HepG2 (cell line): ENCODE measurements at regions not wholly inside any gene's neighbourhood (a gene's known extent, or its start where the extent isn't known, plus 50 kb on each side); places are given as distances from the start of the nearest gene placed in this dataset.

Experiments used
- ATAC-seq: fragments of 200-7000 bp; cut with Tn5 transposase; 3 replicates; pipeline ENCODE4 v1.9.1; 2020; ENCODE audit warnings: mild to moderate bottlenecking, moderate library complexity
- BruUV-seq: library from RNA; stranded (reverse); fragments of 400-500 nt; replicated peaks from 2 replicates; lab custom pipeline; 2021; lab: Mats Ljungman, UMichigan
- CTCF ChIA-PET: fragments of 300-600 bp; formaldehyde crosslinking; extraction: SDS; loops from one replicate; lab custom pipeline; 2021; ENCODE audit warnings: low total read pairs, inconsistent platforms, low intra/inter-chr PET ratio; lab: Yijun Ruan, JAX
- POLR2A ChIA-PET: fragments of 350-600 bp; sonication (Branson Sonifier 250); formaldehyde crosslinking; loops from one replicate; lab custom pipeline; 2020; ENCODE audit warnings: antibody characterized with exemption, inconsistent platforms; lab: Yijun Ruan, JAX
- DNase-seq: peaks from one replicate; pipeline ENCODE4 v3.0.0-alpha.2; 2015; ENCODE audit warnings: low spot score
- FAIRE-seq: peaks from 3 replicates; lab custom pipeline; 2011; peaks lifted over from hg19 to GRCh38; lab: Jason Lieb, UNC
- H2AFZ ChIP-seq: one replicate; pipeline ENCODE4 v1.6.1; 2011; ENCODE audit warnings: low read length, inconsistent platforms
- H3K27ac ChIP-seq: fragments of 300-600 bp; 3 replicates; pipeline ENCODE4 v1.8.0; 2011; ENCODE audit warnings: mixed run types, mild to moderate bottlenecking, mixed read lengths, low read length, inconsistent platforms; ENCODE audit not compliant: insufficient read depth; ENCODE audit errors: extremely low read length
- H3K27me3 ChIP-seq, 2 experiments: fragments of 200-600 bp in 1 of 2; 2 replicates in 1 of 2; 3 replicates in 1 of 2; pipeline versions ENCODE4 v1.6.0 to v1.8.0; 2011; ENCODE audit warnings: low read length in 2 of 2, mild to moderate bottlenecking in 2 of 2, moderate library complexity in 2 of 2, inconsistent platforms in 1 of 2; ENCODE audit not compliant: insufficient read depth in 2 of 2, control insufficient read depth in 1 of 2
- H3K36me3 ChIP-seq, 2 experiments: fragments of 200-600 bp in 1 of 2; replicated peaks in 1 of 2; 2 replicates in 1 of 2; 3 replicates in 1 of 2; pipeline versions ENCODE4 v1.5.1 to v1.8.0; 2011; ENCODE audit warnings: low read length in 2 of 2, inconsistent platforms in 1 of 2; ENCODE audit not compliant: insufficient read depth in 2 of 2, control insufficient read depth in 1 of 2
- H3K4me1 ChIP-seq: 2 replicates; pipeline ENCODE4 v1.5.1; 2012; ENCODE audit warnings: low read length, inconsistent platforms; ENCODE audit not compliant: insufficient read depth
- H3K4me2 ChIP-seq: 2 replicates; pipeline ENCODE4 v1.6.0; 2011; ENCODE audit warnings: low read depth, low read length, inconsistent platforms
- H3K4me3 ChIP-seq, 3 experiments: fragments of 200-600 bp in 1 of 3; sonication (generic), shearing (Covaris generic) in 1 of 3; replicated peaks in 1 of 3; 2 replicates each; pipeline ENCODE4 v1.5.1; 2011 to 2016; ENCODE audit warnings: low read length in 3 of 3, inconsistent platforms in 2 of 3, low read depth in 2 of 3, mild to moderate bottlenecking in 2 of 3, control low read depth in 1 of 3, mixed read lengths in 1 of 3; ENCODE audit not compliant: insufficient read depth in 1 of 3
- H3K79me2 ChIP-seq: one replicate; pipeline ENCODE4 v1.6.1; 2011; ENCODE audit warnings: low read length, inconsistent platforms; ENCODE audit not compliant: insufficient read depth
- H3K9ac ChIP-seq: 2 replicates; pipeline ENCODE4 v1.6.0; 2011; ENCODE audit warnings: mild to moderate bottlenecking, low read depth, low read length, inconsistent platforms; ENCODE audit not compliant: insufficient read depth
- H3K9me3 ChIP-seq: 2 replicates; pipeline ENCODE4 v1.5.1; 2012; ENCODE audit warnings: mild to moderate bottlenecking, low read length
- H4K20me1 ChIP-seq: 2 replicates; pipeline ENCODE4 v1.6.0; 2011; ENCODE audit warnings: inconsistent platforms, mild to moderate bottlenecking, low read length, moderate library complexity; ENCODE audit not compliant: insufficient read depth
- ELK4 ChIP-seq: sonication (generic); formaldehyde crosslinking; IDR thresholded peaks from 2 replicates; pipeline ENCODE4 v1.9.0; 2021; ENCODE audit warnings: missing genetic modification reagents, borderline replicate concordance
- EP300 ChIP-seq, 3 experiments: sonication (generic) in 1 of 3; formaldehyde crosslinking in 1 of 3; IDR thresholded peaks; 2 replicates each; pipeline versions ENCODE4 v1.5.1 to v1.6.1; 2011 to 2020; ENCODE audit warnings: low read depth in 2 of 3, low read length in 2 of 3, borderline replicate concordance in 1 of 3, improper control_type of control experiment in 1 of 3, mild to moderate bottlenecking in 1 of 3, missing genetic modification reagents in 1 of 3, moderate library complexity in 1 of 3
- GATAD1 ChIP-seq: IDR thresholded peaks from 2 replicates; pipeline ENCODE4 v1.6.1; 2016; ENCODE audit warnings: missing genetic modification reagents, missing compliant biosample characterization
- HDAC6 ChIP-seq: fragments of 200-600 bp; sonication (generic); IDR thresholded peaks from 2 replicates; pipeline ENCODE4 v1.7.0; 2017; ENCODE audit warnings: mild to moderate bottlenecking, antibody characterized with exemption, low read length, low read depth
- IRX3 ChIP-seq: sonication (generic); formaldehyde crosslinking; IDR thresholded peaks from 2 replicates; pipeline ENCODE4 v1.8.1; 2023; ENCODE audit warnings: mild to moderate bottlenecking, low read depth, missing genetic modification reagents, borderline replicate concordance
- MBD4 ChIP-seq: IDR thresholded peaks from 2 replicates; pipeline ENCODE4 v1.6.1; 2012; ENCODE audit warnings: low read length, inconsistent platforms, borderline replicate concordance
- REXO4 ChIP-seq: sonication (generic); formaldehyde crosslinking; IDR thresholded peaks from 2 replicates; pipeline ENCODE4 v1.8.0; 2022; ENCODE audit warnings: missing genetic modification reagents, mild to moderate bottlenecking, borderline replicate concordance
- TBX3 ChIP-seq: fragments of 450-650 bp; IDR thresholded peaks from 2 replicates; pipeline ENCODE4 v1.6.1; 2017; ENCODE audit warnings: antibody characterized with exemption, mild to moderate bottlenecking, inconsistent platforms, borderline replicate concordance
- ZNF17 ChIP-seq: sonication (generic); formaldehyde crosslinking; IDR thresholded peaks from 2 replicates; pipeline ENCODE4 v1.5.0; 2020; ENCODE audit warnings: mild to moderate bottlenecking, missing genetic modification reagents
- ZNF232 ChIP-seq: sonication (generic); formaldehyde crosslinking; IDR thresholded peaks from 2 replicates; pipeline ENCODE4 v1.4.0; 2020; ENCODE audit warnings: missing genetic modification reagents, borderline replicate concordance
- ZNF260 ChIP-seq: sonication (generic); formaldehyde crosslinking; IDR thresholded peaks from 2 replicates; pipeline ENCODE4 v1.4.0; 2020; ENCODE audit warnings: missing genetic modification reagents, low read depth, mild to moderate bottlenecking, borderline replicate concordance
- ZNF33A ChIP-seq: sonication (generic); formaldehyde crosslinking; IDR thresholded peaks from 2 replicates; pipeline ENCODE4 v1.5.1; 2020; ENCODE audit warnings: missing genetic modification reagents, mild to moderate bottlenecking, moderate library complexity, borderline replicate concordance
- ZNF577 ChIP-seq: sonication (generic); formaldehyde crosslinking; IDR thresholded peaks from 2 replicates; pipeline ENCODE4 v1.4.0; 2020; ENCODE audit warnings: mild to moderate bottlenecking, low read depth, missing genetic modification reagents, borderline replicate concordance
- ZNF780A ChIP-seq: sonication (generic); formaldehyde crosslinking; IDR thresholded peaks from 2 replicates; pipeline ENCODE4 v1.8.0; 2022; ENCODE audit warnings: mild to moderate bottlenecking, missing genetic modification reagents, moderate library complexity
- ZNF891 ChIP-seq: sonication (generic); formaldehyde crosslinking; IDR thresholded peaks from 2 replicates; pipeline ENCODE4 v1.5.0; 2020; ENCODE audit warnings: mild to moderate bottlenecking, missing genetic modification reagents
- WGBS: methylation state at CpG from one replicate; pipeline ENCODE4 v1.1.6; 2017; ENCODE audit warnings: low lambda C conversion rate; 5-methylcytosine and 5-hydroxymethylcytosine counted together
- in situ Hi-C: cut with HindIII; loops from 2 replicates; pipeline ENCODE4 v1.10.0; 2017; ENCODE audit warnings: low pct_unique_long_range_greater_than_20kb; ENCODE audit not compliant: extremely low pct_ligation_motif_present
- intact Hi-C: fragments of 100-400 bp; cut with micrococcal nuclease; formaldehyde crosslinking; loops from one replicate; pipeline ENCODE4 v1.10.0; 2022; ENCODE audit not compliant: unreplicated experiment
- TF ChIP-seq, protein P1 (sequence below): sonication (generic); formaldehyde crosslinking; IDR thresholded peaks from 2 replicates; pipeline ENCODE4 v1.4.0; 2020; ENCODE audit warnings: missing genetic modification reagents
- TF ChIP-seq, protein P2 (sequence below): sonication (generic); formaldehyde crosslinking; IDR thresholded peaks from 2 replicates; pipeline ENCODE4 v1.5.1; 2020; ENCODE audit warnings: missing genetic modification reagents, mild to moderate bottlenecking, borderline replicate concordance

- TF ChIP-seq, protein P1, sequence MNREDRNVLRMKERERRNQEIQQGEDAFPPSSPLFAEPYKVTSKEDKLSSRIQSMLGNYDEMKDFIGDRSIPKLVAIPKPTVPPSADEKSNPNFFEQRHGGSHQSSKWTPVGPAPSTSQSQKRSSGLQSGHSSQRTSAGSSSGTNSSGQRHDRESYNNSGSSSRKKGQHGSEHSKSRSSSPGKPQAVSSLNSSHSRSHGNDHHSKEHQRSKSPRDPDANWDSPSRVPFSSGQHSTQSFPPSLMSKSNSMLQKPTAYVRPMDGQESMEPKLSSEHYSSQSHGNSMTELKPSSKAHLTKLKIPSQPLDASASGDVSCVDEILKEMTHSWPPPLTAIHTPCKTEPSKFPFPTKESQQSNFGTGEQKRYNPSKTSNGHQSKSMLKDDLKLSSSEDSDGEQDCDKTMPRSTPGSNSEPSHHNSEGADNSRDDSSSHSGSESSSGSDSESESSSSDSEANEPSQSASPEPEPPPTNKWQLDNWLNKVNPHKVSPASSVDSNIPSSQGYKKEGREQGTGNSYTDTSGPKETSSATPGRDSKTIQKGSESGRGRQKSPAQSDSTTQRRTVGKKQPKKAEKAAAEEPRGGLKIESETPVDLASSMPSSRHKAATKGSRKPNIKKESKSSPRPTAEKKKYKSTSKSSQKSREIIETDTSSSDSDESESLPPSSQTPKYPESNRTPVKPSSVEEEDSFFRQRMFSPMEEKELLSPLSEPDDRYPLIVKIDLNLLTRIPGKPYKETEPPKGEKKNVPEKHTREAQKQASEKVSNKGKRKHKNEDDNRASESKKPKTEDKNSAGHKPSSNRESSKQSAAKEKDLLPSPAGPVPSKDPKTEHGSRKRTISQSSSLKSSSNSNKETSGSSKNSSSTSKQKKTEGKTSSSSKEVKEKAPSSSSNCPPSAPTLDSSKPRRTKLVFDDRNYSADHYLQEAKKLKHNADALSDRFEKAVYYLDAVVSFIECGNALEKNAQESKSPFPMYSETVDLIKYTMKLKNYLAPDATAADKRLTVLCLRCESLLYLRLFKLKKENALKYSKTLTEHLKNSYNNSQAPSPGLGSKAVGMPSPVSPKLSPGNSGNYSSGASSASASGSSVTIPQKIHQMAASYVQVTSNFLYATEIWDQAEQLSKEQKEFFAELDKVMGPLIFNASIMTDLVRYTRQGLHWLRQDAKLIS (CRISPR knock-in tag), result no peak
- TF ChIP-seq ELK4, result no peak
Measured at GRCh38 chr17:6259899-6260298, 175.0 kb downstream of the AIPL1 start (continued).

DNA sequence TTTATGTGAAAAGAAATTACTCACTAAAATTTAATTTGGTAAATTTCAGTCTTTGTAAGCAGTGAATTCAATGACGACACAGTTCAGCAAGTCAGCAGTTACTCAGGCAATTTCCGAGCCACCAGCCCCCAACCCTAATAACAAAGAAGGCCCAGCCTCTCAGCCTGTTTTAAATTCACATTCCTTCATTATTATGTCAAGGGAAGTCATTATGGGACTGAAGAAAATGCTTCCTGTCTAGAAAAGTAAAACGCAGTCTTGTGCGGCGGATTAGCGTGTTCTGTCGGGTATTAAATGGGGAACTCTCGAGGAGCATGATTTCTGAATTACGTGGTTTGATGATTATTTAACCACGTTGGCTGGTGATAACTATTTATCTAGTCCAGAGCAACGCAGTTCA is 177.6 kb downstream of the AIPL1 start:
- no peak for ATAC-seq
- H3K27ac ChIP-seq, result no peak overlapping the region
- H3K9ac ChIP-seq, result no peak overlapping the region
- POLR2A ChIA-PET, result no interaction called here
- no peak overlapping the region for H3K4me3 ChIP-seq
- H4K20me1 ChIP-seq, result no peaks in the 10 kb centered on the region
- WGBS, result 38% methylated on average over 11 of the region's 11 CpGs
- no peak for TF ChIP-seq GATAD1 (CRISPR knock-in tag)
- TF ChIP-seq MBD4, result no peak
- no peak for TF ChIP-seq ZNF33A
- TF ChIP-seq IRX3 (CRISPR knock-in tag), result no peak
- TF ChIP-seq TBX3, result no peak
- TF ChIP-seq REXO4 (CRISPR knock-in tag), result no peak
- no peak for TF ChIP-seq ZNF891 (CRISPR knock-in tag)
- TF ChIP-seq ZNF780A (CRISPR knock-in tag), result no peak
- TF ChIP-seq ZNF232, result no peak
- TF ChIP-seq ZNF577 (CRISPR knock-in tag), result no peak
- no peak for TF ChIP-seq ZNF17
- TF ChIP-seq HDAC6, result no peak
- TF ChIP-seq, protein P2, sequence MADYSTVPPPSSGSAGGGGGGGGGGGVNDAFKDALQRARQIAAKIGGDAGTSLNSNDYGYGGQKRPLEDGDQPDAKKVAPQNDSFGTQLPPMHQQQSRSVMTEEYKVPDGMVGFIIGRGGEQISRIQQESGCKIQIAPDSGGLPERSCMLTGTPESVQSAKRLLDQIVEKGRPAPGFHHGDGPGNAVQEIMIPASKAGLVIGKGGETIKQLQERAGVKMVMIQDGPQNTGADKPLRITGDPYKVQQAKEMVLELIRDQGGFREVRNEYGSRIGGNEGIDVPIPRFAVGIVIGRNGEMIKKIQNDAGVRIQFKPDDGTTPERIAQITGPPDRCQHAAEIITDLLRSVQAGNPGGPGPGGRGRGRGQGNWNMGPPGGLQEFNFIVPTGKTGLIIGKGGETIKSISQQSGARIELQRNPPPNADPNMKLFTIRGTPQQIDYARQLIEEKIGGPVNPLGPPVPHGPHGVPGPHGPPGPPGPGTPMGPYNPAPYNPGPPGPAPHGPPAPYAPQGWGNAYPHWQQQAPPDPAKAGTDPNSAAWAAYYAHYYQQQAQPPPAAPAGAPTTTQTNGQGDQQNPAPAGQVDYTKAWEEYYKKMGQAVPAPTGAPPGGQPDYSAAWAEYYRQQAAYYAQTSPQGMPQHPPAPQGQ (CRISPR knock-in tag), result no peak
- TF ChIP-seq EP300 (IDR thresholded peaks at IDR 0.05; ENCODE audit: low read depth in 2 of 2, low read length in 2 of 2), result no peak
- no peak for TF ChIP-seq EP300 (CRISPR knock-in tag; IDR thresholded peaks at IDR 0.05; ENCODE audit: borderline replicate concordance)
- no peak for TF ChIP-seq ZNF260 (CRISPR knock-in tag)
- TF ChIP-seq, all 625 proteins: peak for 0
- DNase-seq, result no peak
- no TSS peak for BruUV-seq
- H3K79me2 ChIP-seq, result no peaks in the 10 kb centered on the region
- FAIRE-seq, result no peak
- CTCF ChIA-PET, result no interaction called here
- H3K4me2 ChIP-seq, result no peak overlapping the region
- in situ Hi-C loops, result no loop called here
- peaks cover 0 to 31% of the 10 kb centered on the region in 2 experiments; a peak in 3 of 5 replicates for H3K27me3 ChIP-seq
- H3K9me3 ChIP-seq, result no peaks in the 10 kb centered on the region
- intact Hi-C loops, result no loop called here
- no peak overlapping the region for H2AFZ ChIP-seq
- H3K4me1 ChIP-seq, result no peaks in the 10 kb centered on the region
- H3K36me3 ChIP-seq, result no peaks in the 10 kb centered on the region
